GM23338 (cell line): ENCODE measurements at regions not wholly inside any gene's neighbourhood (a gene's known extent, or its start where the extent isn't known, plus 50 kb on each side); places are given as distances from the start of the nearest gene placed in this dataset.

Source experiments
- ATAC-seq: fragments of 200-7000 bp; cut with Tn5 transposase; 3 replicates; pipeline ENCODE4 v1.9.1; 2020
- DNase-seq: peaks from one replicate; pipeline ENCODE4 v3.0.0-alpha.2; 2015; ENCODE audit warnings: low spot score
- H2AFZ ChIP-seq: fragments of 200-600 bp; sonication (generic); 2 replicates; pipeline ENCODE4 v1.8.0; 2016; ENCODE audit warnings: antibody characterized with exemption, mild to moderate bottlenecking, moderate library complexity
- H3F3A ChIP-seq: fragments of 200-600 bp; sonication (generic); replicated peaks from 2 replicates; pipeline ENCODE4 v1.8.0; 2017; ENCODE audit warnings: antibody characterized with exemption, mixed run types, low read depth
- H3K27ac ChIP-seq: fragments of 200-600 bp; sonication (generic); 2 replicates; pipeline ENCODE4 v1.6.1; 2016; ENCODE audit warnings: low read depth
- H3K27me3 ChIP-seq: fragments of 200-600 bp; sonication (generic); 2 replicates; pipeline ENCODE4 v1.8.0; 2016; ENCODE audit warnings: mild to moderate bottlenecking, mixed run types, moderate library complexity; ENCODE audit not compliant: insufficient read depth
- H3K36me3 ChIP-seq: fragments of 200-600 bp; sonication (generic); 2 replicates; pipeline ENCODE4 v1.8.0; 2016; ENCODE audit warnings: mild to moderate bottlenecking; ENCODE audit not compliant: insufficient read depth
- H3K4me1 ChIP-seq: fragments of 200-600 bp; sonication (generic); 2 replicates; pipeline ENCODE4 v1.8.0; 2016; ENCODE audit warnings: mild to moderate bottlenecking, moderate library complexity; ENCODE audit not compliant: insufficient read depth
- H3K4me2 ChIP-seq: fragments of 200-600 bp; sonication (generic); 2 replicates; pipeline ENCODE4 v1.7.1; 2017; ENCODE audit warnings: mixed run types
- H3K4me3 ChIP-seq: fragments of 200-600 bp; sonication (generic); 2 replicates; pipeline ENCODE4 v1.6.1; 2016; ENCODE audit warnings: mixed run types
- H3K79me2 ChIP-seq: fragments of 200-600 bp; sonication (generic); replicated peaks from 2 replicates; pipeline ENCODE4 v1.8.0; 2017; ENCODE audit warnings: mild to moderate bottlenecking; ENCODE audit not compliant: insufficient read depth
- H3K9me2 ChIP-seq: fragments of 200-600 bp; sonication (generic); 2 replicates; pipeline ENCODE4 v1.8.0; 2017; ENCODE audit not compliant: insufficient read depth
- H4K20me1 ChIP-seq: fragments of 200-600 bp; sonication (generic); replicated peaks from 2 replicates; pipeline ENCODE4 v1.8.0; 2017; ENCODE audit warnings: mild to moderate bottlenecking; ENCODE audit not compliant: insufficient read depth
- H3K27ac Mint-ChIP-seq: 2 replicates; pipeline ENCODE4 v1.8.0; 2020; ENCODE audit warnings: inconsistent platforms, mild to moderate bottlenecking, moderate library complexity, mixed read lengths
- H3K27me3 Mint-ChIP-seq: 3 replicates; pipeline ENCODE4 v1.8.0; 2022; ENCODE audit warnings: low read depth, mild to moderate bottlenecking, moderate library complexity, mixed read lengths, inconsistent platforms; ENCODE audit not compliant: insufficient read depth, poor library complexity
- H3K36me3 Mint-ChIP-seq: 3 replicates; pipeline ENCODE4 v1.8.0; 2021; ENCODE audit warnings: low read depth, mild to moderate bottlenecking, inconsistent platforms, moderate library complexity, mixed read lengths
- H3K4me1 Mint-ChIP-seq: 3 replicates; pipeline ENCODE4 v1.8.0; 2020; ENCODE audit warnings: mild to moderate bottlenecking, inconsistent platforms, mixed read lengths
- H3K4me3 Mint-ChIP-seq: 3 replicates; pipeline ENCODE4 v1.8.0; 2021; ENCODE audit warnings: moderate library complexity, mild to moderate bottlenecking, inconsistent platforms, mixed read lengths
- H3K9me3 Mint-ChIP-seq: 3 replicates; pipeline ENCODE4 v1.8.0; 2020; ENCODE audit warnings: moderate library complexity, mild to moderate bottlenecking, inconsistent platforms, mixed read lengths
- CREB1 ChIP-seq: fragments of 250-450 bp; sonication (Bioruptor Pico); IDR thresholded peaks from 2 replicates; pipeline ENCODE4 v1.5.0; 2020; ENCODE audit warnings: low read depth, mild to moderate bottlenecking, moderate library complexity
- CTCF ChIP-seq, 2 experiments: fragments of 200-600 bp in 1 of 2; sonication (generic) in 1 of 2; conservative IDR thresholded peaks; 2 replicates each; pipeline versions ENCODE4 v1.5.1 to v1.6.1; 2016 to 2017; ENCODE audit warnings: antibody characterized with exemption in 2 of 2, low read depth in 2 of 2, mild to moderate bottlenecking in 2 of 2, moderate library complexity in 1 of 2
- ETS1 ChIP-seq: IDR thresholded peaks from 2 replicates; pipeline ENCODE4 v1.6.1; 2016; ENCODE audit warnings: antibody characterized with exemption
- EZH2 ChIP-seq: fragments of 200-600 bp; sonication (generic); IDR thresholded peaks from one replicate; pipeline ENCODE4 v1.8.0; 2017; ENCODE audit warnings: antibody characterized with exemption, mild to moderate bottlenecking, low read depth; ENCODE audit not compliant: unreplicated experiment
- EZH2phosphoT487 ChIP-seq: fragments of 200-600 bp; sonication (generic); IDR thresholded peaks from one replicate; pipeline ENCODE4 v1.8.1; 2018; ENCODE audit warnings: antibody characterized with exemption; ENCODE audit not compliant: unreplicated experiment
- JUNB ChIP-seq: IDR thresholded peaks from one replicate; pipeline ENCODE4 v1.6.1; 2016; ENCODE audit warnings: antibody characterized with exemption; ENCODE audit not compliant: unreplicated experiment
- NANOG ChIP-seq: IDR thresholded peaks from 2 replicates; pipeline ENCODE4 v1.6.1; 2016; ENCODE audit warnings: antibody characterized with exemption, borderline replicate concordance
- POLR2AphosphoS5 ChIP-seq: IDR thresholded peaks from 2 replicates; pipeline ENCODE4 v1.6.1; 2016; ENCODE audit warnings: antibody characterized with exemption, low read depth
- STAT1 ChIP-seq: IDR thresholded peaks from one replicate; pipeline ENCODE4 v1.6.1; 2016; ENCODE audit warnings: antibody characterized with exemption; ENCODE audit not compliant: unreplicated experiment
- ZNF114 ChIP-seq: fragments of 250-450 bp; sonication (Bioruptor Pico); IDR thresholded peaks from 2 replicates; pipeline ENCODE4 v1.5.0; 2020; ENCODE audit warnings: mild to moderate bottlenecking, moderate library complexity
- ZNF331 ChIP-seq: fragments of 250-450 bp; sonication (Bioruptor Pico); IDR thresholded peaks from 2 replicates; pipeline ENCODE4 v1.5.0; 2020; ENCODE audit warnings: low read depth, mild to moderate bottlenecking, moderate library complexity
- ZNF462 ChIP-seq: fragments of 250-450 bp; sonication (Bioruptor Pico); IDR thresholded peaks from 2 replicates; pipeline ENCODE4 v1.5.0; 2020; ENCODE audit warnings: mild to moderate bottlenecking, moderate library complexity
- TF ChIP-seq, protein P1 (sequence below): IDR thresholded peaks from one replicate; pipeline ENCODE4 v1.6.1; 2018; ENCODE audit warnings: antibody characterized with exemption; ENCODE audit not compliant: unreplicated experiment

DNA sequence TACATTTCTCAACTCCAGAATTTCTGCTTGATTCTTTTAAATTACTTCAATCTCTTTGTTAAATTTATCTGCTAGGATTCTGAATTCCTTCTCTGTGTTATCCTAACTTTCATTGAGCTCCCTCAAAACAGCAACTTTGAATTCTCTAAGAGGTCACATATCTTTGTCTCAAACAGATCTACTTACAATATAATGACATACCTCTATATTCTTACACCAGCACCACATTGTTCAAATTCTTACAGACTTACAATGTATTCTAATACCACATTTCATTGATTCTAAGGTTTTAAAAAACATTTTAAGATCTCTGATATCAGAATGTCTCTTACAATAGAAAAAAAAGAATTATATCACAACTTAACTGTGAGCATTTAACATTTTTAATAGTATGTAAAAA is 77.4 kb downstream of the DIRAS3 start:
- no peak overlapping the region for H3K4me3 ChIP-seq
- no peaks in the 10 kb centered on the region for H4K20me1 ChIP-seq
- no peak overlapping the region for H3K27ac Mint-ChIP-seq
- H3F3A ChIP-seq = no peaks in the 10 kb centered on the region
- H3K36me3 ChIP-seq = no peaks in the 10 kb centered on the region
- no peak overlapping the region for H2AFZ ChIP-seq
- H3K4me1 Mint-ChIP-seq = no peaks in the 10 kb centered on the region
- H3K27me3 ChIP-seq = no peaks in the 10 kb centered on the region
- H3K27me3 Mint-ChIP-seq = no peaks in the 10 kb centered on the region
- H3K27ac ChIP-seq = no peak overlapping the region
- no peak for TF ChIP-seq ETS1
- no peak for TF ChIP-seq JUNB
- TF ChIP-seq NANOG = no peak
- TF ChIP-seq CREB1 (CRISPR knock-in tag) = no peak
- TF ChIP-seq EZH2 = no peak
- no peak for TF ChIP-seq ZNF331 (CRISPR knock-in tag)
- TF ChIP-seq, protein P1, sequence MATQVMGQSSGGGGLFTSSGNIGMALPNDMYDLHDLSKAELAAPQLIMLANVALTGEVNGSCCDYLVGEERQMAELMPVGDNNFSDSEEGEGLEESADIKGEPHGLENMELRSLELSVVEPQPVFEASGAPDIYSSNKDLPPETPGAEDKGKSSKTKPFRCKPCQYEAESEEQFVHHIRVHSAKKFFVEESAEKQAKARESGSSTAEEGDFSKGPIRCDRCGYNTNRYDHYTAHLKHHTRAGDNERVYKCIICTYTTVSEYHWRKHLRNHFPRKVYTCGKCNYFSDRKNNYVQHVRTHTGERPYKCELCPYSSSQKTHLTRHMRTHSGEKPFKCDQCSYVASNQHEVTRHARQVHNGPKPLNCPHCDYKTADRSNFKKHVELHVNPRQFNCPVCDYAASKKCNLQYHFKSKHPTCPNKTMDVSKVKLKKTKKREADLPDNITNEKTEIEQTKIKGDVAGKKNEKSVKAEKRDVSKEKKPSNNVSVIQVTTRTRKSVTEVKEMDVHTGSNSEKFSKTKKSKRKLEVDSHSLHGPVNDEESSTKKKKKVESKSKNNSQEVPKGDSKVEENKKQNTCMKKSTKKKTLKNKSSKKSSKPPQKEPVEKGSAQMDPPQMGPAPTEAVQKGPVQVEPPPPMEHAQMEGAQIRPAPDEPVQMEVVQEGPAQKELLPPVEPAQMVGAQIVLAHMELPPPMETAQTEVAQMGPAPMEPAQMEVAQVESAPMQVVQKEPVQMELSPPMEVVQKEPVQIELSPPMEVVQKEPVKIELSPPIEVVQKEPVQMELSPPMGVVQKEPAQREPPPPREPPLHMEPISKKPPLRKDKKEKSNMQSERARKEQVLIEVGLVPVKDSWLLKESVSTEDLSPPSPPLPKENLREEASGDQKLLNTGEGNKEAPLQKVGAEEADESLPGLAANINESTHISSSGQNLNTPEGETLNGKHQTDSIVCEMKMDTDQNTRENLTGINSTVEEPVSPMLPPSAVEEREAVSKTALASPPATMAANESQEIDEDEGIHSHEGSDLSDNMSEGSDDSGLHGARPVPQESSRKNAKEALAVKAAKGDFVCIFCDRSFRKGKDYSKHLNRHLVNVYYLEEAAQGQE = no peak
- TF ChIP-seq POLR2AphosphoS5 = no peak
- TF ChIP-seq STAT1 = no peak
- no peak for TF ChIP-seq ZNF462 (CRISPR knock-in tag)
- no peak for TF ChIP-seq ZNF114
- no peak for TF ChIP-seq CTCF (conservative IDR thresholded peaks at IDR 0.05; ENCODE audit: low read depth in 2 of 2)
- TF ChIP-seq EZH2phosphoT487 = no peak
- no peaks in the 10 kb centered on the region for H3K36me3 Mint-ChIP-seq
- no peaks in the 10 kb centered on the region for H3K9me2 ChIP-seq
- no peak overlapping the region for H3K4me2 ChIP-seq
- ATAC-seq (no peak), DNase-seq (no peak)
- no peaks in the 10 kb centered on the region for H3K79me2 ChIP-seq
- H3K4me1 ChIP-seq = no peaks in the 10 kb centered on the region
- H3K4me3 Mint-ChIP-seq = no peak overlapping the region
- no peaks in the 10 kb centered on the region for H3K9me3 Mint-ChIP-seq
